Esophagus muscularis mucosa (tissue), 4 donors: ENCODE measurements at regions not wholly inside any gene's neighbourhood (a gene's known extent, or its start where the extent isn't known, plus 50 kb on each side); places are given as distances from the start of the nearest gene placed in this dataset.

Experiments
- DNase-seq: peaks from one replicate; pipeline ENCODE4 v3.0.0-alpha.2; 2017; ENCODE audit errors: extremely low spot score
- H3K27ac ChIP-seq, 4 donors: fragments of 200-600 bp; sonication (generic); replicated peaks in 1 of 4; 1 replicate in 3 of 4; 2 replicates in 1 of 4; pipeline ENCODE4 v1.5.1; 2016 to 2019; ENCODE audit warnings: mild to moderate bottlenecking in 1 of 4
- H3K27me3 ChIP-seq, 4 donors: fragments of 200-600 bp; sonication (generic); one replicate each; pipeline versions ENCODE4 v1.5.1 to v1.6.0; 2016 to 2019
- H3K36me3 ChIP-seq, 4 donors: fragments of 200-600 bp; sonication (generic); one replicate each; pipeline ENCODE4 v1.5.1; 2016 to 2019
- H3K4me1 ChIP-seq, 4 donors: fragments of 200-600 bp; sonication (generic); one replicate each; pipeline ENCODE4 v1.5.1; 2016 to 2019
- H3K4me3 ChIP-seq, 4 donors: fragments of 200-600 bp; sonication (generic); 1 replicate in 2 of 4; 2 replicates in 2 of 4; pipeline ENCODE4 v1.5.1; 2016 to 2019; ENCODE audit warnings: mild to moderate bottlenecking in 4 of 4, moderate library complexity in 1 of 4
- H3K9me3 ChIP-seq, 4 donors: fragments of 200-600 bp; sonication (generic); 1 replicate in 3 of 4; 2 replicates in 1 of 4; pipeline ENCODE4 v1.5.1; 2016 to 2019
- CTCF ChIP-seq, 3 experiments: fragments of 200-600 bp in 2 of 3; fragments of 450-650 bp in 1 of 3; sonication (generic) in 2 of 3; IDR thresholded peaks; one replicate each; pipeline ENCODE4 v1.5.1; 2017 to 2019; ENCODE audit warnings: antibody characterized with exemption in 3 of 3, mild to moderate bottlenecking in 2 of 3, moderate library complexity in 1 of 3
- EP300 ChIP-seq: sonication (generic); formaldehyde crosslinking; IDR thresholded peaks from one replicate; pipeline ENCODE4 v1.6.1; 2017; ENCODE audit warnings: antibody characterized with exemption
- POLR2A ChIP-seq: fragments of 450-650 bp; IDR thresholded peaks from one replicate; pipeline ENCODE4 v1.6.1; 2017; ENCODE audit warnings: antibody characterized with exemption, moderate library complexity, mild to moderate bottlenecking, low read depth
- POLR2AphosphoS5 ChIP-seq, 2 donors: sonication (generic); formaldehyde crosslinking; IDR thresholded peaks; one replicate each; pipeline ENCODE4 v1.6.1; 2017; ENCODE audit warnings: antibody characterized with exemption in 2 of 2
- WGBS: methylation state at CpG from one replicate; pipeline ENCODE4 v1.1.5; 2018; 5-methylcytosine and 5-hydroxymethylcytosine counted together
- intact Hi-C: fragments of 100-400 bp; cut with DNase I; formaldehyde crosslinking; loops from one replicate; pipeline ENCODE4 v1.15.1; 2023

- H3K4me1 ChIP-seq, result peaks cover 0 to 3% (median 0%) of the 10 kb centered on the region in 4 donors
- TF ChIP-seq POLR2A (no peak), POLR2AphosphoS5 (IDR thresholded peaks at IDR 0.05) (no peak), EP300 (no peak), CTCF (IDR thresholded peaks at IDR 0.05) (no peak)
- intact Hi-C loops, result no loop called here
- H3K27me3 ChIP-seq, result no peaks in the 10 kb centered on the region
- WGBS, result 61% methylated on average over 2 of the region's 2 CpGs
- H3K9me3 ChIP-seq, result no peaks in the 10 kb centered on the region
- H3K36me3 ChIP-seq, result no peaks in the 10 kb centered on the region
- no peak overlapping the region for H3K4me3 ChIP-seq
- DNase-seq, result no peak
- H3K27ac ChIP-seq, result no peak overlapping the region
These were observed 472.3 kb downstream of the TNS1 start for GRCh38 chr2:217530392-217531090.

GRCh38 chr2:217529271-217529670, 473.5 kb downstream of the TNS1 start:
- no peak overlapping the region for H3K27ac ChIP-seq
- H3K4me3 ChIP-seq, result no peak overlapping the region
- no peaks in the 10 kb centered on the region for H3K36me3 ChIP-seq
- intact Hi-C loops, result no loop called here
- no peaks in the 10 kb centered on the region for H3K4me1 ChIP-seq
- no peaks in the 10 kb centered on the region for H3K9me3 ChIP-seq
- no peaks in the 10 kb centered on the region for H3K27me3 ChIP-seq
- TF ChIP-seq POLR2AphosphoS5 (IDR thresholded peaks at IDR 0.05) (no peak), CTCF (IDR thresholded peaks at IDR 0.05) (no peak), EP300 (no peak), POLR2A (no peak)
- no peak for DNase-seq
- 100% methylated on average over 2 of the region's 2 CpGs for WGBS

- Histone ChIP-seq H3K9me3 (no peaks in the 10 kb centered on the region), H3K27ac (no peak overlapping the region), H3K36me3 (no peaks in the 10 kb centered on the region), H3K4me3 (no peak overlapping the region), H3K27me3 (no peaks in the 10 kb centered on the region), H3K4me1 (peaks cover 0 to 5% (median 0%) of the 10 kb centered on the region in 4 donors)
- intact Hi-C loops, result no loop called here
- DNase-seq, result no peak
- TF ChIP-seq CTCF (IDR thresholded peaks at IDR 0.05) (no peak), POLR2A (no peak), POLR2AphosphoS5 (IDR thresholded peaks at IDR 0.05) (no peak), EP300 (no peak)
- 86% methylated on average over 4 of the region's 4 CpGs for WGBS
These were observed 475.1 kb downstream of the TNS1 start for GRCh38 chr2:217527590-217528202.

GRCh38 chr2:217525076-217525475, 477.7 kb downstream of the TNS1 start:
- DNase-seq, result no peak
- no peaks in the 10 kb centered on the region for H3K27me3 ChIP-seq
- H3K36me3 ChIP-seq, result no peaks in the 10 kb centered on the region
- no peaks in the 10 kb centered on the region for H3K9me3 ChIP-seq
- H3K4me3 ChIP-seq, result no peak overlapping the region
- 91% methylated on average over 5 of the region's 5 CpGs for WGBS
- intact Hi-C loops, result no loop called here
- H3K4me1 ChIP-seq, result peaks cover 0 to 5% (median 0%) of the 10 kb centered on the region in 4 donors
- TF ChIP-seq POLR2AphosphoS5 (IDR thresholded peaks at IDR 0.05), result no peak
- TF ChIP-seq EP300, result no peak
- no peak for TF ChIP-seq CTCF (IDR thresholded peaks at IDR 0.05)
- TF ChIP-seq POLR2A, result no peak
- H3K27ac ChIP-seq, result no peak overlapping the region

GRCh38 chr2:217523286-217523685, 479.5 kb downstream of the TNS1 start:
- TF ChIP-seq CTCF (IDR thresholded peaks at IDR 0.05) (no peak), EP300 (no peak), POLR2AphosphoS5 (IDR thresholded peaks at IDR 0.05) (no peak), POLR2A (no peak)
- WGBS, result 80% methylated on average over 7 of the region's 7 CpGs
- Histone ChIP-seq H3K4me1 (peaks cover 0 to 5% (median 0%) of the 10 kb centered on the region in 4 donors), H3K27ac (no peak overlapping the region), H3K4me3 (no peak overlapping the region), H3K36me3 (no peaks in the 10 kb centered on the region), H3K27me3 (no peaks in the 10 kb centered on the region), H3K9me3 (no peaks in the 10 kb centered on the region)
- intact Hi-C loops, result no loop called here
- no peak for DNase-seq
